ENCODE measurements at regions not wholly inside any gene's neighbourhood (a gene's known extent, or its start where the extent isn't known, plus 50 kb on each side); places are given as distances from the start of the nearest gene placed in this dataset.
"Not testable (repeated sequence)": the region's sequence is repeated elsewhere in the genome, so short reads cannot be mapped to it uniquely, and the experiment has no call there.

DNA sequence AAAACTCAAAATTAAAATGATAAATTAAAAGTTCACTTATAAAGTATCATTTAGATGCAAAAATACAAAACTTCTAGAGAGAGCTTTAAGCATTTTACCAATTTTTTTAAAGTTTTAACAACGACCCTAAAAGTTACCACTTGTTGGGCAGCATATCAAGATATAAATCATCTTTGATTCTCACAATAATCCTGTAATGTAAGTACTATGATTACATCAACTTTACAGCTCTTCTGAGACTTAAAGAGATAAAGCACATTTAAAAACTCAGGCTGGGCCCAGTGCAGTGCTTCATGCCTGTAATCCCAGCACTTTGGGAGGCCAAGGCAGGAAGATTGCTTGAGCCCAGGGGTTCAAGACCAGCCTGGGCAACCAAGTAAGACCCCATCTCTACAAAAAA lies 202.7 kb upstream of the GPC6 start:
- no peak for DNase-seq

DNA sequence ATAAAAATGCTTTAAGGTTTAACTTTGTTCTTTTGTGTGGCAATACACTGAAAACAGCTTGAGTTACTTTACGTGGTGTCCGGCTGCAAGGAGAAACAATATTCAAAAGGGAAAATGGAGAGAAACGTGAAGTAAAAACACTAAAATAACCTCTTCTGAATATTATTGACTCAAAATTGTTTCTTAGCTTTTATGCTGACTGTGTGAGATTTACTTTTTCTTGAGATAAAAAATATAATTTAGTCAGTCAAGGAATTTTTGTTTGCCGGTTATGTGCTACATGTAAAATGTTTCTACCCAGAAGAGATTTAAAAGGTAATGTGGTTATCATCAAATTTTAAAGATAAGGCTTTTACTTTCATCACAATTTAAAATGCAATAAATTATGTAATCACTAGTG lies 200.6 kb upstream of the GPC6 start:
- no peak for DNase-seq

- no peak for DNase-seq
Observed at GRCh38 chr13:93029536-93029935, 197.1 kb upstream of the GPC6 start.

DNA sequence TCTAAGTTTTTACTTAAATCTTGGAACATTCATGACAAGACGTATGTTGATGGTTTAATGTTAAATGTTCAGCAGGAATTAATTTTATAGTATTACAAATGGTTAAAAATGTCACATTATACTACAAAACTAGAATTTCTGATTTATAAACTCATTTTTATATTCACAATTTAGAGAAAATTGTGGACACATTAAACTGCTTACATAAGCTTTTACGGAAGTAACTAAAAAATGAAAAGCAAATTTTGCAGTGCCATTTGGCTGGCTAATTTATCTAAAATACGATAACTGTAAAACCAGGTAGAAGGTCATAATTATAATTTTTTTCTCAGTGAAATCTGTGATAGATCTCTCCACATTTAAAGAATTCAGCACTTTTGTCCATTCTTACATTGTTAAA lies 190.2 kb upstream of the GPC6 start:
- no peak for DNase-seq

GRCh38 chr13:93037780-93038179 lies 188.8 kb upstream of the GPC6 start:
- DNase-seq: no peak

DNA sequence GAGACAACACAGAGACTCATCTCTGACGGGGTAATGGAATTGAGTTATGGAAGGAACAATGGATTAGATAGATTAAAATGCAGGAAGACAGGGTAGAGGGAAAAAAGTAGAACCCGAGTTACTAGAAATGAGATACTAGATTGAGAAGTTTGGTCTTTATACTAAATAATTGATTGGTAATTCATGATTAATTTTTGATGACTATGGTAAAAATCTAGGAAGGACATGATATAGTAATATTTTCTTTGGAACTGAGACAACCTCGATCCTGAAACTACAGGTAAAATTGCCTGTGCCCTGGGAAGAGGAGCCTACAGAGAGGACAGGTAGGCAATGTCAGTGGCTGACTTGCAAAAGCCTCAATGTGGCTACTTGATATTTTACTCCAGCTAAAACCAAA lies 188.4 kb upstream of the GPC6 start:
- DNase-seq: no peak

- no peak for DNase-seq
Observed at GRCh38 chr13:93039131-93039530, 187.5 kb upstream of the GPC6 start.

DNA sequence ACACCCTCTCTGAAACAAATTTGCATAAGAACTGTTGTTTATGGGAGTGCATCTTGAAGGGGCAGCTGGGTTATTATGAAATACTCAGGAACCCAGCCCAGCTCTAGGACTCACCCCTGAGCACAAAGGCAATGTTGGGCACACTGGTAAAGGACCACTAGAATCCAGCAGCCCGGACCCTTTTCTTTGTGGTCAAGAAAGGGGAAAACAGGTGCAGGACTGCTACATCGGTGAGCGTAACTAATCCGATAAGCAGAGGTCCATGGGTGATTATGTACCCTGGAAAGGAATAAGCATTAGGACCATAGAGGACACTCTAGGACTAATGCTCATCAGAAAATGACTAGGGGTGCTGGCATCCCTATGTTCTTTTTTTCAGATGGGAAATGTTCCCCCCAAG lies 185.0 kb upstream of the GPC6 start:
- not testable (repeated sequence) for DNase-seq

DNA sequence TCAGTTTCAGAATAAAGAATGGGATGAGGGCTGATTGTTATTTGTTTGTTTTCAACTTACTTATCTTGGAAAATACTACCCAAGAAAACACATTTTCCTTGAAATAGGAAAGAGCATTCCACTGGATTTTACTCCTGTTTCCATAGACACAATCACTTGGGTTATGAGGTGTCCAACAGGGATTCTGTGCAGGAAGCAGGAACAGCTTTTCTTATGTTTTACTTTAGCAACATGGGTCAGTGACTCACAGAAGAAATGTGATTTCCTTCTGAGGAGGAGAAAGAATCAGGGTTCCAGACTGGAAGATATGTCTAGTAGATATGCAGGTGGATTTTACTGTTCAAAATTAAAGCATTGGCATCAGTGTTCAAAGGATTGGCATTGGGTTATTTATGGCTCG lies 180.8 kb upstream of the GPC6 start:
- DNase-seq: no peak

DNA sequence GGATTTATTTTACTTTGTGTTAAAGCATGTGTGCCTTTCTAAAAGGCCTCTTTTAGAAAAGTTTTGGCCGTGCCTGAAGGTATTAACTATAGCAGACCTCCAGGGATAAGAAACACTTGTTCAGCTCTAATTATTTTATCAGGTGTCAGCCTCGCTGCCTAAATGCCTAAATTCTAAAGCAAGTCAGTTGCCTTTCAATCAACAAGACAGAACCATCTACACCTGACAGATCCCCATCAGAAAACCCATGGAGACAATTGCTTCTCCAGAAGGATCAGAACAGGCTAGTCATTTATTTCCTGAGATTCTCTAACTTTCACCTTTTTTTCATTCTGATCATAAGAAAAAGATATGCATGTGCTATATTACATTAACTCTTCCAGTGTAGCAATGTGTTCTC lies 171.4 kb upstream of the GPC6 start:
- DNase-seq: no peak

- no peak for DNase-seq
Observed at GRCh38 chr13:93058301-93058700, 168.3 kb upstream of the GPC6 start.

GRCh38 chr13:93060144-93060543 lies 166.5 kb upstream of the GPC6 start:
- no peak for DNase-seq

DNA sequence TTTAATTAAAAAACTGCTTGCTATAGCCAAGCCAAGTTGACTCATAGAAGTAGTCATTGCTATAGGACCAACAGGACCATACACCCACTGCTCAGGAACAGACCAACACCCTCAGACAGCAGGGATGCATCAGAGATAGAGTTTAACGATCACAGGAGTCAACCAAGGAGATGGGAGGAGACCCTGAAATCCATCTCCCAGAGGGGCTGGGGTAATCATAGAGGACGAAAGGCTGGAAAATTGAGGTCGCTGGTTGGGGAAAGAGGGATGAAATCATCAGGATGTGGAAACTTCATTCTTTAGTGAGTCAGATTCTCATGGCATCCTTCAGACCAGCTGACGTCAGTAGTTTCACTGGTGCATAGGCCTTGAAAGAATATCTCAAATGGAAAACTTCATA lies 160.4 kb upstream of the GPC6 start:
- no peak for DNase-seq

GRCh38 chr13:93079294-93079693 lies 147.3 kb upstream of the GPC6 start:
- no peak for DNase-seq

DNA sequence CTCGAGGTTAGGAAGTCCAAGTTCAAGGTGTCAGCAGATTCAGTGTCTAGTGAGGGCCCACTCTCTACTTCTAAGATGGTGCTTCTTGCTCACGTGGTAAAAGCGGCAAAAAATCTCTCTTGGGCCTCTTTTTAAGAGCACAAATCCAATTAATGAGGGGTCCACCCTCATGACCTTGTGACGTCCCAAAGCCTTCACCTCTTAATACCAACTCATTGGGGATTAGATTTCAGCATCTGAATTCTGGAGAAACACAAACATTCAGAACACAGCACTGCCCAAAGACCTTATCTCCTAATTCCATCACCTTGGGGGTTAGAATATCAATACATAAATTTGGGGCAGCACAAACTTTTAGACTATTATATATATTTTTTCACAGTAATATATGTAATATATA lies 146.4 kb upstream of the GPC6 start:
- no peak for DNase-seq

GRCh38 chr13:93080587-93080986 lies 146.0 kb upstream of the GPC6 start:
- peak; percentile 54 for DNase-seq

GRCh38 chr13:93086329-93086728 lies 140.3 kb upstream of the GPC6 start:
- DNase-seq: no peak

GRCh38 chr13:93098972-93099371 lies 127.6 kb upstream of the GPC6 start:
- no peak for DNase-seq

DNA sequence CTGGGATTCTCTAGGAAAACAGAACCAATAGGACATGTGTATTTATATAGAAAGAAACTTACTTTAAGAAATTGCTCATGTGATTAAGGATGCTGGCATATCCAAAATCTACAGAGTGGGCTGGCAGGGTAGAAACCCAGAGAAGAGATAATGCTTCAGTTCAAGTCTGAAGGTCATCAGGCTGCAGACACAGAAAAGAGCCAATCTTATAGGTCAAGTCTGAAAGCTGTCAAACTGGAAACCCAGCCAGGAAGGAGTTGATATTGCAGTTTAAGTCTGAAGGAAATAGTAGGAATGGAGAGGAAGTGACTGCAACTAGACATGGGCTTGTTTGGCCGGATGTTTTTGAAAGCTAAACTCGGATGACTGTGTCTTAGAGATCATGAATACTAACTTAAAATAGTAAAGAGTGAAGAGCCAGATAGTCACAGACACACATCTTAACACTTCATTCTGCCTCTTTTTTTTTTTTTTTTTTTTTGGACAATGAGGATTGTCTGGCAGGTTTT lies 125.3 kb upstream of the GPC6 start:
- no peak for DNase-seq

- no peak for DNase-seq
Observed at GRCh38 chr13:93104270-93104669, 122.3 kb upstream of the GPC6 start.

DNA sequence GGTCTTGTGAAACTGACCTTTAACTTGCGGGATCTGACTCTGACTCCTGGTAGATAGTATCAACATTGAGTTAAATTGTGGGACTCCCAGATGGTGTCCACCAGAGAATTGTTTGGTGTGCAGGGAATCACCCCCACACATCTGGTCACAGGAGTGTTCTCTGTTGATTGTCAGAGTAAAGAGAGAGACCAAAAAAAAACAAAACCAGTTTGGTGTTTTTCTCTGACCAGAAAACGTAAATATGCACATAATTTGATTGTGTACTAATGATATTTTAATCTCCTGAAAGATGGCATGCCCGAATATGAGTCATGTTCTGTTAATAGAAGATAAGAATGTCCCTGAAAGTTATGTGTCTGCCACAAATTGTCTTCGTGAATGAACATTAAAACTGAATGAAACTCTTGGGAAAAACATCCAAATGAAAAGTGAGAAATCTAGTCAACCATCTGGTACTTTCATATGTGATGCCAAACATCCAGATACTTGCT lies 118.5 kb upstream of the GPC6 start:
- no peak for DNase-seq

GRCh38 chr13:93116809-93117208 lies 109.8 kb upstream of the GPC6 start:
- DNase-seq: no peak

DNA sequence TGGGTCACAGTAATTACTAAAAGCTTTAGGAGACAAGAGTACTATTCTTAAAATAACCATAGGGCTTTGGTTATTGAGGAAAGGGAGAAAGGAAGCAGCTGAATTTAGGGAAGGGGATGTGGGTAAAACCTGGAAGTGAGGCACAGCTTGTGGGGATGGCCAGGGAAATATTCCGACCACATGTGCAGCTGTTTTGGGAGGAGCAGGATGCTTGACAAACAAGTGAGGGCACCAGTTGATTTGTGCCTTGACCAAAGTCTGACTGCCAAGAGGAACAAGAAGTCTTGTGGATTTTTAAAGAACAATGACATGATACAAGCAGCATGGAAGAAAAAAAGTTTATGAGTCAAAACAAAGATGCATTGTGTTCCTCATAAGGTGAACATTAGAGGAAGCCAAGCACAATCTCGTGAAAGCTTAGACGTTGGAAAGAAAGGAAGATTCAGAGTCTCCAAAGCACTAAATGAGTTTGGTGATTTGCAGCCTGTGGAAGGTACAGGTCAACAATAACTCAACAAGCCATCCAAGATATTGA lies 108.5 kb upstream of the GPC6 start:
- DNase-seq: no peak

DNA sequence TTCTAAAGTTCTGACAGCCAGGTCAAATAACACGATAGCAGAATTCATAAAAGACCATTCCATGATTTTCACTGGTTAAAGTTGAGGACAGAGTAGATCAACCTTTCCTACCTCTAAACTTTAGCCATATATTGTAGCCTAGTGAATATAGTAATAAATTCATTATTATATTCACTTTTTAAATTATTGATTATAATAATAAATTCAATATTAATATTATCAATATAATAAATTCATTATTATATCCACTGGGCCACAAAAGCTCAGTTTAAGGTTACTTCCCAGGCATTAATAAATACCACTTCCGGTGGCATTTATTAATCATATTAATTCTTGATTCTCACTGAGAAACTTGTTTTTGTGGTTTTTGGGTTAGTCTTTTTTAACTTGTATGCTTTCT lies 85.7 kb upstream of the GPC6 start:
- DNase-seq: no peak

DNA sequence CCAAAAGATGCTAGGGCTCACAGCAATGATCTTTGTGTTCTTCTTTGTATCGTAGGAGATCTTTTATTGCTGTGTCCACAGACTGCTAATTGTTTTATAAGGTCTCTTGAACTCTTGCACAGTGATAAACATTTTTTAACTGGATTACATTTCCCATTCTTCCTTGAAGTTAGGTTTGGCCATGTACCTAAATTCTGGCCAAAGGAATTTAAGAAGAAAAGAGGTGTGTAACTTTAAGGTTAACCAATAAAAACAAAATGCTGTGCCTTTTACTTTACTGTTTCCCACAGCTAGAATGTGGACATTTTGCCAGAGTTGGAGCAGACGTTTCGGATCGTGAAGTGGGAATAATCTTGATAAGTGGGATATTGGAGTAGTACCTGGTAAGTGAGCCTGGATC lies 82.6 kb upstream of the GPC6 start:
- DNase-seq: no peak

GRCh38 chr13:93145199-93145598 lies 81.4 kb upstream of the GPC6 start:
- no peak for DNase-seq

All from NCI-H2107 (cell line).